Pancreas (tissue), 10 donors: ENCODE measurements at regions not wholly inside any gene's neighbourhood (a gene's known extent, or its start where the extent isn't known, plus 50 kb on each side); places are given as distances from the start of the nearest gene placed in this dataset.

Experiments used
- ATAC-seq, 4 donors: fragments of 200-7000 bp; cut with Tn5 transposase; one replicate each; pipeline versions ENCODE4 v1.8.0 to v1.9.1; 2020; ENCODE audit warnings: mild to moderate bottlenecking in 4 of 4, moderate library complexity in 4 of 4
- DNase-seq, 6 donors: peaks; one replicate each; pipeline ENCODE4 v3.0.0-alpha.2; 2020
- FAIRE-seq: peaks from 2 replicates; lab custom pipeline; 2012; peaks lifted over from hg19 to GRCh38; lab: Jason Lieb, UNC
- H3K27ac ChIP-seq, 4 donors: fragments of 200-600 bp; sonication (generic); 1 replicate in 3 of 4; 2 replicates in 1 of 4; pipeline versions ENCODE4 v1.5.0 to v1.8.0; 2020
- H3K27me3 ChIP-seq, 4 donors: fragments of 200-600 bp; one replicate each; pipeline ENCODE4 v1.8.0; 2021
- H3K36me3 ChIP-seq, 3 donors: fragments of 200-600 bp; sonication (generic) in 1 of 3; one replicate each; pipeline versions ENCODE4 v1.5.0 to v1.8.0; 2020 to 2021
- H3K4me1 ChIP-seq, 3 donors: fragments of 200-600 bp; one replicate each; pipeline ENCODE4 v1.8.0; 2021
- H3K4me3 ChIP-seq, 4 donors: fragments of 200-600 bp; sonication (generic) in 2 of 4; one replicate each; pipeline versions ENCODE4 v1.5.0 to v1.8.0; 2020 to 2021
- H3K9me3 ChIP-seq, 4 donors: fragments of 200-600 bp; one replicate each; pipeline ENCODE4 v1.8.0; 2021
- WGBS, 2 donors: extraction: QIAGEN DNeasy Blood & Tissue Kit; methylation state at CpG; one replicate each; pipeline ENCODE4 v1.1.7; 2013; 5-methylcytosine and 5-hydroxymethylcytosine counted together
- intact Hi-C, 3 donors: fragments of 100-400 bp; cut with DNase I; formaldehyde crosslinking; loops; one replicate each; pipeline versions ENCODE4 v1.11.1 to v1.14.2; 2022
- TF ChIP-seq, protein P1 (sequence below), 4 donors: fragments of 200-600 bp; sonication (generic) in 3 of 4; IDR thresholded peaks; one replicate each; pipeline versions ENCODE4 v1.5.0 to v1.8.0; 2021; ENCODE audit warnings: antibody characterized with exemption in 4 of 4
- donor health status: healthy with polysubstance abuse.
- donor health status: DM: no; HTN: no; CAD: no; lungs with moderate emphysema.
- donor health status: DM: no; HTN: no; CAD: no.
- donor health status: control.
- donor health status: control.
- donor health status: Bipolar disorder and iron deficiency.
- donor health status: DM: yes; HTN: yes; CAD: no.
- donor health status: DM: no; HTN: no; CAD: no.
- donor health status: DM: no; HTN: no; CAD: no.
- donor health status: DM: yes; HTN: yes; CAD: no.

- WGBS, 2 donors: 36 to 46% methylated on average over 6 of the region's 6 CpGs
- FAIRE-seq: no peak
Measured at GRCh38 chr22:46039535-46039934, 62.6 kb upstream of the WNT7B start.

GRCh38 chr22:46040471-46041465 lies 63.8 kb upstream of the WNT7B start:
- intact Hi-C loops: no loop called here
- Histone ChIP-seq H3K4me3 (peak overlapping the region in 1 of 4 donors; percentile 8), H3K9me3 (no peaks in the 10 kb centered on the region), H3K36me3 (no peaks in the 10 kb centered on the region), H3K27me3 (no peaks in the 10 kb centered on the region), H3K4me1 (peaks cover 46 to 58% (median 48%) of the 10 kb centered on the region in 3 donors), H3K27ac (peak overlapping the region; percentile 62 to 98 (median 80))
- 30 to 38% methylated on average over 20 of the region's 20 CpGs for WGBS, 2 donors
- TF ChIP-seq, protein P1, sequence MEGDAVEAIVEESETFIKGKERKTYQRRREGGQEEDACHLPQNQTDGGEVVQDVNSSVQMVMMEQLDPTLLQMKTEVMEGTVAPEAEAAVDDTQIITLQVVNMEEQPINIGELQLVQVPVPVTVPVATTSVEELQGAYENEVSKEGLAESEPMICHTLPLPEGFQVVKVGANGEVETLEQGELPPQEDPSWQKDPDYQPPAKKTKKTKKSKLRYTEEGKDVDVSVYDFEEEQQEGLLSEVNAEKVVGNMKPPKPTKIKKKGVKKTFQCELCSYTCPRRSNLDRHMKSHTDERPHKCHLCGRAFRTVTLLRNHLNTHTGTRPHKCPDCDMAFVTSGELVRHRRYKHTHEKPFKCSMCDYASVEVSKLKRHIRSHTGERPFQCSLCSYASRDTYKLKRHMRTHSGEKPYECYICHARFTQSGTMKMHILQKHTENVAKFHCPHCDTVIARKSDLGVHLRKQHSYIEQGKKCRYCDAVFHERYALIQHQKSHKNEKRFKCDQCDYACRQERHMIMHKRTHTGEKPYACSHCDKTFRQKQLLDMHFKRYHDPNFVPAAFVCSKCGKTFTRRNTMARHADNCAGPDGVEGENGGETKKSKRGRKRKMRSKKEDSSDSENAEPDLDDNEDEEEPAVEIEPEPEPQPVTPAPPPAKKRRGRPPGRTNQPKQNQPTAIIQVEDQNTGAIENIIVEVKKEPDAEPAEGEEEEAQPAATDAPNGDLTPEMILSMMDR (IDR thresholded peaks at IDR 0.05): no peak
- no peak for FAIRE-seq
- no peak for ATAC-seq
- DNase-seq: peak in 4 of 6 donors; percentile 18 to 66 (median 54)

More at GRCh38 chr22:46039535-46039934, 62.6 kb upstream of the WNT7B start:
- Histone ChIP-seq H3K36me3 (no peaks in the 10 kb centered on the region), H3K4me3 (no peak overlapping the region), H3K27ac (peak overlapping the region; percentile 5 to 97 (median 78)), H3K27me3 (no peaks in the 10 kb centered on the region), H3K4me1 (peaks cover 54 to 58% (median 55%) of the 10 kb centered on the region in 3 donors), H3K9me3 (no peaks in the 10 kb centered on the region)
- intact Hi-C loops: no loop called here
- TF ChIP-seq, protein P1 (IDR thresholded peaks at IDR 0.05): no peak
- ATAC-seq: no peak
- peak in 1 of 6 donors; percentile 6 for DNase-seq

- Histone ChIP-seq H3K4me3 (no peak overlapping the region), H3K4me1 (peaks cover 44 to 62% (median 46%) of the 10 kb centered on the region in 3 donors), H3K36me3 (no peaks in the 10 kb centered on the region), H3K9me3 (no peaks in the 10 kb centered on the region), H3K27me3 (no peaks in the 10 kb centered on the region), H3K27ac (peak overlapping the region; percentile 62 to 98 (median 80))
- DNase-seq: peak in 4 of 6 donors; percentile 17 to 60 (median 41)
- TF ChIP-seq, protein P1 (IDR thresholded peaks at IDR 0.05): no peak
- FAIRE-seq: no peak
- WGBS, 2 donors: 43 to 47% methylated on average over 9 of the region's 9 CpGs
- ATAC-seq: no peak
- intact Hi-C loops: no loop called here
Measured at GRCh38 chr22:46041642-46042041, 64.7 kb upstream of the WNT7B start.

- Histone ChIP-seq H3K27ac (peak overlapping the region; percentile 85 to 98 (median 94)), H3K9me3 (no peaks in the 10 kb centered on the region), H3K4me3 (no peak overlapping the region), H3K27me3 (no peaks in the 10 kb centered on the region), H3K36me3 (no peaks in the 10 kb centered on the region), H3K4me1 (peaks cover 46 to 67% (median 48%) of the 10 kb centered on the region in 3 donors)
- no peak for ATAC-seq
- TF ChIP-seq, protein P1 (IDR thresholded peaks at IDR 0.05): no peak
- 79 to 87% methylated on average over 11 of the region's 11 CpGs for WGBS, 2 donors
- intact Hi-C loops: no loop called here
- FAIRE-seq: no peak
- peak in 2 of 6 donors; percentile 12 to 53 for DNase-seq
Measured at GRCh38 chr22:46042786-46043185, 65.8 kb upstream of the WNT7B start.
